ENCODE measurements at regions not wholly inside any gene's neighbourhood (a gene's known extent, or its start where the extent isn't known, plus 50 kb on each side); places are given as distances from the start of the nearest gene placed in this dataset.

DNA sequence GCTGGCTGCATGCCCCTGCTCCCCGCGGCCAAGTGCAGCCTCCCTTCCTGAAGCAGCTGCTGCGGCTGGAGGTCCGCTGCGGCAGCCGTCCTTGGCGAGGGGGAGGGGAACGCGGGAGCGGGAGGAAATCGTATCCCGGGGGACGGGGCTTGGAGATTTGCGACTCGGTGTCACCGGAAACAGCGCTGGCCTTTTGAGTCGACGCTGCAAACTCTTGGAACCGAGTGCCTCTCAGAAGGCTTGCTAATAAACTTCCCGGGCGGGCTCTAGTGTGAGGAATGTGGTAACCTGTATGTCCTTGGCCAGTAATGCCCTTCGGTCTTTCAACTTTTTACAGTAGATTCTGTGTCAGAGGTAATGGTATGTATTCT, 82.7 kb downstream of the PTPDC1 start (continued):
- TF ChIP-seq, protein P1, sequence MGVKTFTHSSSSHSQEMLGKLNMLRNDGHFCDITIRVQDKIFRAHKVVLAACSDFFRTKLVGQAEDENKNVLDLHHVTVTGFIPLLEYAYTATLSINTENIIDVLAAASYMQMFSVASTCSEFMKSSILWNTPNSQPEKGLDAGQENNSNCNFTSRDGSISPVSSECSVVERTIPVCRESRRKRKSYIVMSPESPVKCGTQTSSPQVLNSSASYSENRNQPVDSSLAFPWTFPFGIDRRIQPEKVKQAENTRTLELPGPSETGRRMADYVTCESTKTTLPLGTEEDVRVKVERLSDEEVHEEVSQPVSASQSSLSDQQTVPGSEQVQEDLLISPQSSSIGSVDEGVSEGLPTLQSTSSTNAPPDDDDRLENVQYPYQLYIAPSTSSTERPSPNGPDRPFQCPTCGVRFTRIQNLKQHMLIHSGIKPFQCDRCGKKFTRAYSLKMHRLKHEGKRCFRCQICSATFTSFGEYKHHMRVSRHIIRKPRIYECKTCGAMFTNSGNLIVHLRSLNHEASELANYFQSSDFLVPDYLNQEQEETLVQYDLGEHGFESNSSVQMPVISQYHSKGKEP (tag by site-specific recombination; IDR thresholded peaks at IDR 0.05): peak; percentile 87
- TF ChIP-seq ZNF830 (tag by site-specific recombination; IDR thresholded peaks at IDR 0.05; ENCODE audit: low read depth) (no peak), ZNF121 (tag by site-specific recombination; IDR thresholded peaks at IDR 0.05) (no peak), ZNF138 (tag by site-specific recombination; IDR thresholded peaks at IDR 0.05; ENCODE audit: borderline replicate concordance) (no peak), KLF10 (tag by site-specific recombination; IDR thresholded peaks at IDR 0.05) (no peak), ZBTB20 (tag by site-specific recombination; IDR thresholded peaks at IDR 0.05) (peak; percentile 25; the same call in 1 of the 2 replicates), ZNF423 (tag by site-specific recombination; IDR thresholded peaks at IDR 0.05) (0 out of 2 replicates have a peak, but pooled peaks have one; percentile 14), KLF9 (tag by site-specific recombination; IDR thresholded peaks at IDR 0.05; ENCODE audit: low read depth) (no peak), ZNF654 (tag by site-specific recombination; IDR thresholded peaks at IDR 0.05; ENCODE audit: low read depth) (no peak), ZNF626 (tag by site-specific recombination; IDR thresholded peaks at IDR 0.05) (no peak), ZNF701 (tag by site-specific recombination; IDR thresholded peaks at IDR 0.05) (no peak), FEZF1 (tag by site-specific recombination; IDR thresholded peaks at IDR 0.05) (peak; percentile 81), ZNF404 (tag by site-specific recombination; IDR thresholded peaks at IDR 0.05) (no peak), ZNF169 (tag by site-specific recombination; IDR thresholded peaks at IDR 0.05) (no peak), HOXC10 (CRISPR knock-in tag; IDR thresholded peaks at IDR 0.05) (no peak), ZNF660 (tag by site-specific recombination; IDR thresholded peaks at IDR 0.05) (no peak), MEIS1 (CRISPR knock-in tag; IDR thresholded peaks at IDR 0.05; ENCODE audit: borderline replicate concordance) (no peak), ZNF610 (tag by site-specific recombination; IDR thresholded peaks at IDR 0.05; ENCODE audit: borderline replicate concordance) (no peak), ZNF341 (tag by site-specific recombination; IDR thresholded peaks at IDR 0.05; ENCODE audit: low read depth) (peak; percentile 17; the same call in 1 of the 2 replicates), SP7 (tag by site-specific recombination; IDR thresholded peaks at IDR 0.05) (peak; percentile 21; the same call in 1 of the 2 replicates), ZNF768 (tag by site-specific recombination; IDR thresholded peaks at IDR 0.05) (no peak), SALL2 (tag by site-specific recombination; IDR thresholded peaks at IDR 0.05; ENCODE audit: borderline replicate concordance) (no peak), ZNF843 (tag by site-specific recombination; IDR thresholded peaks at IDR 0.05) (no peak), GLIS2 (tag by site-specific recombination; IDR thresholded peaks at IDR 0.05) (peak; percentile 15; the same call in 1 of the 2 replicates), ZNF223 (tag by site-specific recombination; IDR thresholded peaks at IDR 0.05) (no peak), ZBTB8A (tag by site-specific recombination; IDR thresholded peaks at IDR 0.05) (peak; percentile 30; the same call in 1 of the 2 replicates)
- TF ChIP-seq, protein P2, sequence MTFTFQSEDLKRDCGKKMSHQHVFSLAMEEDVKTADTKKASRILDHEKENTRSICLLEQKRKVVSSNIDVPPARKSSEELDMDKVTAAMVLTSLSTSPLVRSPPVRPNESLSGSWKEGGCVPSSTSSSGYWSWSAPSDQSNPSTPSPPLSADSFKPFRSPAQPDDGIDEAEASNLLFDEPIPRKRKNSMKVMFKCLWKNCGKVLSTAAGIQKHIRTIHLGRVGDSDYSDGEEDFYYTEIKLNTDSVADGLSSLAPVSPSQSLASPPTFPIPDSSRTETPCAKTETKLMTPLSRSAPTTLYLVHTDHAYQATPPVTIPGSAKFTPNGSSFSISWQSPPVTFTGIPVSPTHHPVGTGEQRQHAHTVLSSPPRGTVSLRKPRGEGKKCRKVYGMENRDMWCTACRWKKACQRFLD (tag by site-specific recombination; IDR thresholded peaks at IDR 0.05): no peak
- TF ChIP-seq, protein P3, sequence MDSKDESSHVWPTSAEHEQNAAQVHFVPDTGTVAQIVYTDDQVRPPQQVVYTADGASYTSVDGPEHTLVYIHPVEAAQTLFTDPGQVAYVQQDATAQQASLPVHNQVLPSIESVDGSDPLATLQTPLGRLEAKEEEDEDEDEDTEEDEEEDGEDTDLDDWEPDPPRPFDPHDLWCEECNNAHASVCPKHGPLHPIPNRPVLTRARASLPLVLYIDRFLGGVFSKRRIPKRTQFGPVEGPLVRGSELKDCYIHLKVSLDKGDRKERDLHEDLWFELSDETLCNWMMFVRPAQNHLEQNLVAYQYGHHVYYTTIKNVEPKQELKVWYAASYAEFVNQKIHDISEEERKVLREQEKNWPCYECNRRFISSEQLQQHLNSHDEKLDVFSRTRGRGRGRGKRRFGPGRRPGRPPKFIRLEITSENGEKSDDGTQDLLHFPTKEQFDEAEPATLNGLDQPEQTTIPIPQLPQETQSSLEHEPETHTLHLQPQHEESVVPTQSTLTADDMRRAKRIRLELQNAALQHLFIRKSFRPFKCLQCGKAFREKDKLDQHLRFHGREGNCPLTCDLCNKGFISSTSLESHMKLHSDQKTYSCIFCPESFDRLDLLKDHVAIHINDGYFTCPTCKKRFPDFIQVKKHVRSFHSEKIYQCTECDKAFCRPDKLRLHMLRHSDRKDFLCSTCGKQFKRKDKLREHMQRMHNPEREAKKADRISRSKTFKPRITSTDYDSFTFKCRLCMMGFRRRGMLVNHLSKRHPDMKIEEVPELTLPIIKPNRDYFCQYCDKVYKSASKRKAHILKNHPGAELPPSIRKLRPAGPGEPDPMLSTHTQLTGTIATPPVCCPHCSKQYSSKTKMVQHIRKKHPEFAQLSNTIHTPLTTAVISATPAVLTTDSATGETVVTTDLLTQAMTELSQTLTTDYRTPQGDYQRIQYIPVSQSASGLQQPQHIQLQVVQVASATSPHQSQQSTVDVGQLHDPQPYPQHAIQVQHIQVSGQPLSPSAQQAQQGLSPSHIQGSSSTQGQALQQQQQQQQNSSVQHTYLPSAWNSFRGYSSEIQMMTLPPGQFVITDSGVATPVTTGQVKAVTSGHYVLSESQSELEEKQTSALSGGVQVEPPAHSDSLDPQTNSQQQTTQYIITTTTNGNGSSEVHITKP (tag by site-specific recombination; IDR thresholded peaks at IDR 0.05): peak; percentile 47; the same call in 1 of the 2 replicates
- TF ChIP-seq, protein P4, sequence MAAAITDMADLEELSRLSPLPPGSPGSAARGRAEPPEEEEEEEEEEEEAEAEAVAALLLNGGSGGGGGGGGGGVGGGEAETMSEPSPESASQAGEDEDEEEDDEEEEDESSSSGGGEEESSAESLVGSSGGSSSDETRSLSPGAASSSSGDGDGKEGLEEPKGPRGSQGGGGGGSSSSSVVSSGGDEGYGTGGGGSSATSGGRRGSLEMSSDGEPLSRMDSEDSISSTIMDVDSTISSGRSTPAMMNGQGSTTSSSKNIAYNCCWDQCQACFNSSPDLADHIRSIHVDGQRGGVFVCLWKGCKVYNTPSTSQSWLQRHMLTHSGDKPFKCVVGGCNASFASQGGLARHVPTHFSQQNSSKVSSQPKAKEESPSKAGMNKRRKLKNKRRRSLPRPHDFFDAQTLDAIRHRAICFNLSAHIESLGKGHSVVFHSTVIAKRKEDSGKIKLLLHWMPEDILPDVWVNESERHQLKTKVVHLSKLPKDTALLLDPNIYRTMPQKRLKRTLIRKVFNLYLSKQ (tag by site-specific recombination; IDR thresholded peaks at IDR 0.05; ENCODE audit: borderline replicate concordance): no peak
- TF ChIP-seq, protein P5, sequence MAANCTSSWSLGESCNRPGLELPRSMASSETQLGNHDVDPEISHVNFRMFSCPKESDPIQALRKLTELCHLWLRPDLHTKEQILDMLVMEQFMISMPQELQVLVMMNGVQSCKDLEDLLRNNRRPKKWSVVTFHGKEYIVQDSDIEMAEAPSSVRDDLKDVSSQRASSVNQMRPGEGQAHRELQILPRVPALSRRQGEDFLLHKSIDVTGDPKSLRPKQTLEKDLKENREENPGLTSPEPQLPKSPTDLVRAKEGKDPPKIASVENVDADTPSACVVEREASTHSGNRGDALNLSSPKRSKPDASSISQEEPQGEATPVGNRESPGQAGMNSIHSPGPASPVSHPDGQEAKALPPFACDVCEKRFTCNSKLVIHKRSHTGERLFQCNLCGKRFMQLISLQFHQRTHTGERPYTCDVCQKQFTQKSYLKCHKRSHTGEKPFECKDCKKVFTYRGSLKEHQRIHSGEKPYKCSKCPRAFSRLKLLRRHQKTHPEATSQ (tag by site-specific recombination; IDR thresholded peaks at IDR 0.05): no peak
- TF ChIP-seq, protein P6, sequence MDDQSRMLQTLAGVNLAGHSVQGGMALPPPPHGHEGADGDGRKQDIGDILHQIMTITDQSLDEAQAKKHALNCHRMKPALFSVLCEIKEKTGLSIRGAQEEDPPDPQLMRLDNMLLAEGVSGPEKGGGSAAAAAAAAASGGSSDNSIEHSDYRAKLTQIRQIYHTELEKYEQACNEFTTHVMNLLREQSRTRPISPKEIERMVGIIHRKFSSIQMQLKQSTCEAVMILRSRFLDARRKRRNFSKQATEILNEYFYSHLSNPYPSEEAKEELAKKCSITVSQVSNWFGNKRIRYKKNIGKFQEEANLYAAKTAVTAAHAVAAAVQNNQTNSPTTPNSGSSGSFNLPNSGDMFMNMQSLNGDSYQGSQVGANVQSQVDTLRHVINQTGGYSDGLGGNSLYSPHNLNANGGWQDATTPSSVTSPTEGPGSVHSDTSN (CRISPR knock-in tag; IDR thresholded peaks at IDR 0.05): no peak

All from HEK293 (cell line).